Keratinocyte (primary cell): ENCODE measurements at regions not wholly inside any gene's neighbourhood (a gene's known extent, or its start where the extent isn't known, plus 50 kb on each side); places are given as distances from the start of the nearest gene placed in this dataset.
A peak's percentile ranks its signal among the peaks of the same experiment; 100 is the strongest.

Experiments
- DNase-seq: peaks from one replicate; pipeline ENCODE4 v3.0.0-alpha.2; 2011; ENCODE audit warnings: low read depth, missing footprints, low spot score
- FAIRE-seq: peaks from 2 replicates; lab custom pipeline; 2011; peaks lifted over from hg19 to GRCh38; lab: Jason Lieb, UNC
- H2AFZ ChIP-seq: 2 replicates; pipeline ENCODE4 v1.6.0; 2012; ENCODE audit warnings: low read length, control low read depth, inconsistent platforms; ENCODE audit not compliant: control insufficient read depth
- H3K27ac ChIP-seq: 2 replicates; pipeline ENCODE4 v1.5.1; 2011; ENCODE audit warnings: low read length; ENCODE audit not compliant: control insufficient read depth, insufficient read depth
- H3K27me3 ChIP-seq: 3 replicates; pipeline ENCODE4 v1.6.0; 2011; ENCODE audit warnings: low read length; ENCODE audit not compliant: control insufficient read depth, insufficient read depth; ENCODE audit errors: extremely low read depth
- H3K36me3 ChIP-seq, 2 experiments: 2 replicates in 1 of 2; 3 replicates in 1 of 2; pipeline ENCODE4 v1.5.1; 2011; ENCODE audit warnings: low read length in 2 of 2, mild to moderate bottlenecking in 1 of 2; ENCODE audit not compliant: control insufficient read depth in 2 of 2, insufficient read depth in 2 of 2; ENCODE audit errors: extremely low read depth in 1 of 2
- H3K4me1 ChIP-seq: 3 replicates; pipeline ENCODE4 v1.5.1; 2011; ENCODE audit warnings: low read length; ENCODE audit not compliant: control insufficient read depth, insufficient read depth; ENCODE audit errors: extremely low read depth
- H3K4me2 ChIP-seq: 3 replicates; pipeline ENCODE4 v1.6.0; 2011; ENCODE audit warnings: low read depth, low read length; ENCODE audit not compliant: control insufficient read depth, insufficient read depth; ENCODE audit errors: extremely low read depth
- H3K4me3 ChIP-seq, 3 experiments: fragments of 200-600 bp in 1 of 3; sonication (generic) in 1 of 3; 2 replicates in 2 of 3; 3 replicates in 1 of 3; pipeline ENCODE4 v1.5.1; 2011 to 2016; ENCODE audit warnings: low read length in 3 of 3, mild to moderate bottlenecking in 3 of 3, control low read depth in 2 of 3, inconsistent platforms in 1 of 3, low read depth in 1 of 3, mixed read lengths in 1 of 3, mixed run types in 1 of 3, moderate library complexity in 1 of 3; ENCODE audit not compliant: control insufficient read depth in 2 of 3, insufficient read depth in 2 of 3; ENCODE audit errors: extremely low read depth in 1 of 3
- H3K79me2 ChIP-seq: 2 replicates; pipeline ENCODE4 v1.6.0; 2012; ENCODE audit warnings: low read length; ENCODE audit not compliant: control insufficient read depth, insufficient read depth
- H3K9ac ChIP-seq: 3 replicates; pipeline ENCODE4 v1.6.0; 2011; ENCODE audit warnings: low read length; ENCODE audit not compliant: control insufficient read depth, insufficient read depth; ENCODE audit errors: extremely low read depth
- H3K9me1 ChIP-seq: 3 replicates; pipeline ENCODE4 v1.6.0; 2011; ENCODE audit warnings: low read length; ENCODE audit not compliant: control insufficient read depth, insufficient read depth; ENCODE audit errors: extremely low read depth
- H3K9me3 ChIP-seq: 2 replicates; pipeline ENCODE4 v1.5.1; 2012; ENCODE audit warnings: low read depth, low read length; ENCODE audit not compliant: control insufficient read depth
- H4K20me1 ChIP-seq: 3 replicates; pipeline ENCODE4 v1.6.0; 2011; ENCODE audit warnings: low read length; ENCODE audit not compliant: control insufficient read depth, insufficient read depth; ENCODE audit errors: extremely low read depth
- CTCF ChIP-seq, 3 experiments: IDR thresholded peaks in 1 of 3; conservative IDR thresholded peaks in 1 of 3; optimal IDR thresholded peaks in 1 of 3; 2 replicates in 2 of 3; 3 replicates in 1 of 3; pipeline versions ENCODE3 to v1.5.1; 2011; ENCODE audit warnings: low read length in 3 of 3, mild to moderate bottlenecking in 3 of 3, moderate library complexity in 2 of 3, control low read depth in 1 of 3, inconsistent platforms in 1 of 3; ENCODE audit not compliant: insufficient read depth in 2 of 3; ENCODE audit errors: extremely low read depth in 1 of 3
- EZH2 ChIP-seq: IDR thresholded peaks from one replicate; pipeline ENCODE4 v1.6.1; 2012; ENCODE audit warnings: inconsistent platforms, mild to moderate bottlenecking, low read length, moderate library complexity
- dilution Hi-C: fragments of 300-500 bp; cut with MboI; formaldehyde crosslinking; loops from one replicate; pipeline ENCODE4 v1.7.0; 2020; ENCODE audit warnings: low sequenced_read_pairs; ENCODE audit not compliant: extremely low pct_ligation_motif_present

- no peak overlapping the region for H2AFZ ChIP-seq
- no peak for DNase-seq
- no peak overlapping the region for H3K9ac ChIP-seq
- no peaks in the 10 kb centered on the region for H3K9me3 ChIP-seq
- no peak for TF ChIP-seq CTCF (optimal IDR thresholded peaks at IDR 0.05 in 1 of 3, IDR thresholded peaks at IDR 0.05 in 1 of 3, conservative IDR thresholded peaks at IDR 0.05 in 1 of 3; ENCODE audit: extremely low read depth in 1 of 3, insufficient read depth in 2 of 3, low read length in 3 of 3)
- TF ChIP-seq EZH2 = no peak
- no peak overlapping the region for H3K4me3 ChIP-seq
- no peak for FAIRE-seq
- no peak overlapping the region for H3K4me2 ChIP-seq
- no peak overlapping the region for H3K27ac ChIP-seq
- no peaks in the 10 kb centered on the region for H3K36me3 ChIP-seq
- H3K9me1 ChIP-seq = no peaks in the 10 kb centered on the region
- H3K27me3 ChIP-seq = no peaks in the 10 kb centered on the region
- H3K79me2 ChIP-seq = no peaks in the 10 kb centered on the region
- H4K20me1 ChIP-seq = no peaks in the 10 kb centered on the region
- peaks cover 25% of the 10 kb centered on the region for H3K4me1 ChIP-seq
- dilution Hi-C loops = no loop called here
Observed at GRCh38 chr2:20123871-20124594, 72.6 kb upstream of the LAPTM4A start.

- dilution Hi-C loops = no loop called here
Observed at GRCh38 chr2:20122864-20123263, 71.4 kb upstream of the LAPTM4A start.

More at GRCh38 chr2:20122864-20123263, 71.4 kb upstream of the LAPTM4A start:
- TF ChIP-seq CTCF (optimal IDR thresholded peaks at IDR 0.05 in 1 of 3, IDR thresholded peaks at IDR 0.05 in 1 of 3, conservative IDR thresholded peaks at IDR 0.05 in 1 of 3; ENCODE audit: extremely low read depth in 1 of 3, insufficient read depth in 2 of 3, low read length in 3 of 3) = no peak
- no peak for TF ChIP-seq EZH2
- Histone ChIP-seq H3K9ac (no peak overlapping the region), H3K4me2 (peak overlapping the region; percentile 42), H3K36me3 (no peaks in the 10 kb centered on the region), H3K27ac (no peak overlapping the region), H3K9me3 (no peaks in the 10 kb centered on the region), H3K79me2 (no peaks in the 10 kb centered on the region), H3K4me1 (peaks cover 25% of the 10 kb centered on the region), H4K20me1 (no peaks in the 10 kb centered on the region), H3K9me1 (no peaks in the 10 kb centered on the region), H3K27me3 (no peaks in the 10 kb centered on the region), H3K4me3 (no peak overlapping the region), H2AFZ (no peak overlapping the region)
- FAIRE-seq (peak; percentile 13), DNase-seq (no peak)
